ENCODE measurements at regions not wholly inside any gene's neighbourhood (a gene's known extent, or its start where the extent isn't known, plus 50 kb on each side); places are given as distances from the start of the nearest gene placed in this dataset.
"Not testable (repeated sequence)": the region's sequence is repeated elsewhere in the genome, so short reads cannot be mapped to it uniquely, and the experiment has no call there.

GRCh38 chr3:110955301-110955880, 116.2 kb upstream of the NECTIN3 start:
- peak; percentile 81 for DNase-seq (ENCODE audit: low read depth)

- no peak for DNase-seq (ENCODE audit: low read depth)
Observed at GRCh38 chr3:110956081-110956480, 115.5 kb upstream of the NECTIN3 start.

GRCh38 chr3:110957247-110958025, 114.2 kb upstream of the NECTIN3 start:
- DNase-seq (ENCODE audit: low read depth), result no peak

- no peak for DNase-seq (ENCODE audit: low read depth)
Observed at GRCh38 chr3:110958313-110959147, 113.1 kb upstream of the NECTIN3 start.

- DNase-seq (ENCODE audit: low read depth), result no peak
Observed at GRCh38 chr3:110965976-110966375, 105.6 kb upstream of the NECTIN3 start.

- DNase-seq (ENCODE audit: low read depth), result no peak
Observed at GRCh38 chr3:110966966-110967663, 104.5 kb upstream of the NECTIN3 start.

- DNase-seq (ENCODE audit: low read depth), result no peak
Observed at GRCh38 chr3:110968076-110968475, 103.5 kb upstream of the NECTIN3 start.

GRCh38 chr3:110969229-110970211, 102.1 kb upstream of the NECTIN3 start:
- DNase-seq (ENCODE audit: low read depth), result no peak

- DNase-seq (ENCODE audit: low read depth), result no peak
Observed at GRCh38 chr3:110971010-110971601, 100.5 kb upstream of the NECTIN3 start.

- DNase-seq (ENCODE audit: low read depth), result no peak
Observed at GRCh38 chr3:110973263-110973895, 98.2 kb upstream of the NECTIN3 start.

GRCh38 chr3:110974902-110975301, 96.7 kb upstream of the NECTIN3 start:
- no peak for DNase-seq (ENCODE audit: low read depth)

GRCh38 chr3:110984456-110985250, 87.0 kb upstream of the NECTIN3 start:
- DNase-seq (ENCODE audit: low read depth), result no peak

GRCh38 chr3:110989446-110989845, 82.2 kb upstream of the NECTIN3 start:
- DNase-seq (ENCODE audit: low read depth), result no peak

- DNase-seq (ENCODE audit: low read depth), result peak; percentile 66
Observed at GRCh38 chr3:110995461-110996231, 76.0 kb upstream of the NECTIN3 start.

- DNase-seq (ENCODE audit: low read depth), result not testable (repeated sequence)
Observed at GRCh38 chr3:110998766-110999165, 72.8 kb upstream of the NECTIN3 start.

- DNase-seq (ENCODE audit: low read depth), result not testable (repeated sequence)
Observed at GRCh38 chr3:111006485-111006884, 65.1 kb upstream of the NECTIN3 start.

- DNase-seq (ENCODE audit: low read depth), result peak; percentile 8
Observed at GRCh38 chr3:111012388-111013248, 59.0 kb upstream of the NECTIN3 start.

Measured in iris pigment epithelial cell (primary cell).